H1 (cell line): ENCODE measurements at regions not wholly inside any gene's neighbourhood (a gene's known extent, or its start where the extent isn't known, plus 50 kb on each side); places are given as distances from the start of the nearest gene placed in this dataset.

Experiments
- CEBPB ChIP-seq: IDR thresholded peaks from 2 replicates; pipeline ENCODE4 v1.6.1; 2012; ENCODE audit warnings: low read depth, low read length
- CHD1 ChIP-seq: IDR thresholded peaks from 2 replicates; pipeline ENCODE4 v1.6.1; 2012; ENCODE audit warnings: low read depth, low read length, improper control_type of control experiment
- EZH2 ChIP-seq: fragments of 200-600 bp; sonication (generic); IDR thresholded peaks from 2 replicates; pipeline ENCODE4 v1.7.1; 2012; ENCODE audit warnings: low read depth, mild to moderate bottlenecking, moderate library complexity, low read length, inconsistent platforms; ENCODE audit not compliant: severe bottlenecking
- HDAC6 ChIP-seq: IDR thresholded peaks from one replicate; pipeline ENCODE4 v1.7.1; 2012; ENCODE audit warnings: low read depth, mild to moderate bottlenecking, inconsistent platforms, low read length, moderate library complexity
- MAFK ChIP-seq: IDR thresholded peaks from 2 replicates; pipeline ENCODE4 v1.6.1; 2012; ENCODE audit warnings: low read depth, mild to moderate bottlenecking, improper control_type of control experiment, low read length
- RXRA ChIP-seq: IDR thresholded peaks from 2 replicates; pipeline ENCODE4 v1.6.1; 2011; ENCODE audit warnings: low read depth, mild to moderate bottlenecking, low read length, moderate library complexity; ENCODE audit not compliant: insufficient read depth
- SIN3A ChIP-seq, 2 experiments: IDR thresholded peaks in 1 of 2; conservative IDR thresholded peaks in 1 of 2; 2 replicates each; pipeline ENCODE4 v1.6.1; 2011 to 2012; ENCODE audit warnings: low read length in 2 of 2, improper control_type of control experiment in 1 of 2, low read depth in 1 of 2, mild to moderate bottlenecking in 1 of 2
- TF ChIP-seq, protein P1 (sequence below), 3 experiments: IDR thresholded peaks; 1 replicate in 2 of 3; 2 replicates in 1 of 3; pipeline versions ENCODE4 v1.5.1 to v1.6.1; 2011; ENCODE audit warnings: low read length in 3 of 3, mild to moderate bottlenecking in 3 of 3, inconsistent platforms in 2 of 3, low read depth in 1 of 3, moderate library complexity in 1 of 3; ENCODE audit not compliant: insufficient read depth in 1 of 3; ENCODE audit errors: control extremely low read depth in 1 of 3
- TF ChIP-seq, protein P2 (sequence below): IDR thresholded peaks from 2 replicates; pipeline ENCODE4 v1.6.1; 2012; ENCODE audit warnings: low read length, inconsistent platforms
- TF ChIP-seq, protein P3 (sequence below): IDR thresholded peaks from 2 replicates; pipeline ENCODE4 v1.6.1; 2012; ENCODE audit warnings: inconsistent platforms
- TF ChIP-seq, protein P4 (sequence below): IDR thresholded peaks from 2 replicates; pipeline ENCODE4 v1.6.1; 2012; ENCODE audit warnings: inconsistent platforms

DNA sequence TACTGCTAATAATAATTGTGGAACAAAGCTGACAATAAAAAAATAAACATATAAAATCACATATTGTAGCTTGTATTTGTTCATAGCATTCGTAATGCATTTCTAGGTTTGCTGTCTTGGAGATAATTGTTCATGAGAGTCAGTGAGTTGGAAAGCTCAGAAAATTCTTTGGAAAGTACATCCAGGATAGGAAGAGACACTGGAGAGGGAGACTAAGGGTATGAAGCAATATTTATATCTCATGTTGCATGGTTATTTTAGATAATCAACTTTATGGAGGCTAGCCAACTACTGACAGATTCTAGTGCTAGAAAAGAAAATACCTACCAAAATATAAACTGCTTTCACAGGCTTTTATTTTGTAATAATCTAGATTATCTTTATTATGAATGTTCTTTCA lies 1095.2 kb downstream of the FSCB start:
- no peak for TF ChIP-seq SIN3A (conservative IDR thresholded peaks at IDR 0.05 in 1 of 2, IDR thresholded peaks at IDR 0.05 in 1 of 2; ENCODE audit: low read depth in 1 of 2, low read length in 2 of 2)
- TF ChIP-seq, protein P1, sequence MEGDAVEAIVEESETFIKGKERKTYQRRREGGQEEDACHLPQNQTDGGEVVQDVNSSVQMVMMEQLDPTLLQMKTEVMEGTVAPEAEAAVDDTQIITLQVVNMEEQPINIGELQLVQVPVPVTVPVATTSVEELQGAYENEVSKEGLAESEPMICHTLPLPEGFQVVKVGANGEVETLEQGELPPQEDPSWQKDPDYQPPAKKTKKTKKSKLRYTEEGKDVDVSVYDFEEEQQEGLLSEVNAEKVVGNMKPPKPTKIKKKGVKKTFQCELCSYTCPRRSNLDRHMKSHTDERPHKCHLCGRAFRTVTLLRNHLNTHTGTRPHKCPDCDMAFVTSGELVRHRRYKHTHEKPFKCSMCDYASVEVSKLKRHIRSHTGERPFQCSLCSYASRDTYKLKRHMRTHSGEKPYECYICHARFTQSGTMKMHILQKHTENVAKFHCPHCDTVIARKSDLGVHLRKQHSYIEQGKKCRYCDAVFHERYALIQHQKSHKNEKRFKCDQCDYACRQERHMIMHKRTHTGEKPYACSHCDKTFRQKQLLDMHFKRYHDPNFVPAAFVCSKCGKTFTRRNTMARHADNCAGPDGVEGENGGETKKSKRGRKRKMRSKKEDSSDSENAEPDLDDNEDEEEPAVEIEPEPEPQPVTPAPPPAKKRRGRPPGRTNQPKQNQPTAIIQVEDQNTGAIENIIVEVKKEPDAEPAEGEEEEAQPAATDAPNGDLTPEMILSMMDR (IDR thresholded peaks at IDR 0.05; ENCODE audit: control extremely low read depth in 1 of 3, insufficient read depth in 1 of 3, low read depth in 1 of 3, low read length in 3 of 3) = no peak
- TF ChIP-seq EZH2 = no peak
- no peak for TF ChIP-seq RXRA
- TF ChIP-seq, protein P2, sequence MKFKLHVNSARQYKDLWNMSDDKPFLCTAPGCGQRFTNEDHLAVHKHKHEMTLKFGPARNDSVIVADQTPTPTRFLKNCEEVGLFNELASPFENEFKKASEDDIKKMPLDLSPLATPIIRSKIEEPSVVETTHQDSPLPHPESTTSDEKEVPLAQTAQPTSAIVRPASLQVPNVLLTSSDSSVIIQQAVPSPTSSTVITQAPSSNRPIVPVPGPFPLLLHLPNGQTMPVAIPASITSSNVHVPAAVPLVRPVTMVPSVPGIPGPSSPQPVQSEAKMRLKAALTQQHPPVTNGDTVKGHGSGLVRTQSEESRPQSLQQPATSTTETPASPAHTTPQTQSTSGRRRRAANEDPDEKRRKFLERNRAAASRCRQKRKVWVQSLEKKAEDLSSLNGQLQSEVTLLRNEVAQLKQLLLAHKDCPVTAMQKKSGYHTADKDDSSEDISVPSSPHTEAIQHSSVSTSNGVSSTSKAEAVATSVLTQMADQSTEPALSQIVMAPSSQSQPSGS = no peak
- no peak for TF ChIP-seq CEBPB
- no peak for TF ChIP-seq HDAC6
- TF ChIP-seq, protein P3, sequence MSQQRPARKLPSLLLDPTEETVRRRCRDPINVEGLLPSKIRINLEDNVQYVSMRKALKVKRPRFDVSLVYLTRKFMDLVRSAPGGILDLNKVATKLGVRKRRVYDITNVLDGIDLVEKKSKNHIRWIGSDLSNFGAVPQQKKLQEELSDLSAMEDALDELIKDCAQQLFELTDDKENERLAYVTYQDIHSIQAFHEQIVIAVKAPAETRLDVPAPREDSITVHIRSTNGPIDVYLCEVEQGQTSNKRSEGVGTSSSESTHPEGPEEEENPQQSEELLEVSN = no peak
- no peak for TF ChIP-seq MAFK
- TF ChIP-seq CHD1 = no peak
- TF ChIP-seq, protein P4, sequence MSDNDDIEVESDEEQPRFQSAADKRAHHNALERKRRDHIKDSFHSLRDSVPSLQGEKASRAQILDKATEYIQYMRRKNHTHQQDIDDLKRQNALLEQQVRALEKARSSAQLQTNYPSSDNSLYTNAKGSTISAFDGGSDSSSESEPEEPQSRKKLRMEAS = no peak
